ENCODE measurements at regions not wholly inside any gene's neighbourhood (a gene's known extent, or its start where the extent isn't known, plus 50 kb on each side); places are given as distances from the start of the nearest gene placed in this dataset.

- TF ChIP-seq CTCF (IDR thresholded peaks at IDR 0.05) (no peak), EP300 (IDR thresholded peaks at IDR 0.05) (no peak), POLR2AphosphoS5 (IDR thresholded peaks at IDR 0.05) (no peak)
Observed at GRCh38 chr6:44045672-44046015, 81.6 kb downstream of the MRPL14 start.
